ENCODE measurements at regions not wholly inside any gene's neighbourhood (a gene's known extent, or its start where the extent isn't known, plus 50 kb on each side); places are given as distances from the start of the nearest gene placed in this dataset.

GRCh38 chr3:24945563-24945962, 450.9 kb upstream of the THRB start:
- DNase-seq: no peak

- no peak for DNase-seq
These were observed 452.5 kb upstream of the THRB start for GRCh38 chr3:24947103-24947502.

GRCh38 chr3:24951180-24951579, 456.5 kb upstream of the THRB start:
- DNase-seq: no peak

- peak; percentile 8 for DNase-seq
These were observed 457.7 kb upstream of the THRB start for GRCh38 chr3:24952388-24952787.

- DNase-seq: no peak
These were observed 458.6 kb upstream of the THRB start for GRCh38 chr3:24953060-24953771.

GRCh38 chr3:24956613-24957012, 462.0 kb upstream of the THRB start:
- no peak for DNase-seq

GRCh38 chr3:24958271-24958670, 463.6 kb upstream of the THRB start:
- DNase-seq: no peak

GRCh38 chr3:24958910-24959447, 464.3 kb upstream of the THRB start:
- DNase-seq: no peak

GRCh38 chr3:24963762-24964625, 464.1 kb upstream of the RARB start:
- DNase-seq: peak; percentile 1

- DNase-seq: no peak
These were observed 462.2 kb upstream of the RARB start for GRCh38 chr3:24965706-24966385.

- no peak for DNase-seq
These were observed 460.0 kb upstream of the RARB start for GRCh38 chr3:24968036-24968435.

- no peak for DNase-seq
These were observed 455.6 kb upstream of the RARB start for GRCh38 chr3:24972491-24972890.

GRCh38 chr3:24981309-24981708, 446.8 kb upstream of the RARB start:
- no peak for DNase-seq

- DNase-seq: no peak
These were observed 446.1 kb upstream of the RARB start for GRCh38 chr3:24981924-24982323.

GRCh38 chr3:24985668-24986067, 442.4 kb upstream of the RARB start:
- DNase-seq: no peak

- DNase-seq: no peak
These were observed 441.5 kb upstream of the RARB start for GRCh38 chr3:24986612-24987011.

GRCh38 chr3:24999357-24999756, 428.7 kb upstream of the RARB start:
- no peak for DNase-seq

- no peak for DNase-seq
These were observed 427.0 kb upstream of the RARB start for GRCh38 chr3:25000971-25001591.

GRCh38 chr3:25002052-25002451, 426.0 kb upstream of the RARB start:
- no peak for DNase-seq

GRCh38 chr3:25007974-25008658, 419.9 kb upstream of the RARB start:
- no peak for DNase-seq

- DNase-seq: no peak
These were observed 418.4 kb upstream of the RARB start for GRCh38 chr3:25009665-25010064.

- DNase-seq: no peak
These were observed 412.5 kb upstream of the RARB start for GRCh38 chr3:25015599-25015998.
